GM12872 (cell line): ENCODE measurements at regions not wholly inside any gene's neighbourhood (a gene's known extent, or its start where the extent isn't known, plus 50 kb on each side); places are given as distances from the start of the nearest gene placed in this dataset.
A peak's percentile ranks its signal among the peaks of the same experiment; 100 is the strongest.

ENCODE experiments used
- CTCF ChIP-seq: IDR thresholded peaks from 3 replicates; pipeline ENCODE4 v1.5.1; 2011; ENCODE audit warnings: low read depth, mild to moderate bottlenecking, low read length, moderate library complexity; ENCODE audit not compliant: insufficient read depth

GRCh38 chrY:16645449-16645848, 1234.6 kb downstream of the CDY2B start:
- TF ChIP-seq CTCF = no peak

- no peak for TF ChIP-seq CTCF
Measured at GRCh38 chrY:16644270-16644800, 1235.7 kb downstream of the CDY2B start.

DNA sequence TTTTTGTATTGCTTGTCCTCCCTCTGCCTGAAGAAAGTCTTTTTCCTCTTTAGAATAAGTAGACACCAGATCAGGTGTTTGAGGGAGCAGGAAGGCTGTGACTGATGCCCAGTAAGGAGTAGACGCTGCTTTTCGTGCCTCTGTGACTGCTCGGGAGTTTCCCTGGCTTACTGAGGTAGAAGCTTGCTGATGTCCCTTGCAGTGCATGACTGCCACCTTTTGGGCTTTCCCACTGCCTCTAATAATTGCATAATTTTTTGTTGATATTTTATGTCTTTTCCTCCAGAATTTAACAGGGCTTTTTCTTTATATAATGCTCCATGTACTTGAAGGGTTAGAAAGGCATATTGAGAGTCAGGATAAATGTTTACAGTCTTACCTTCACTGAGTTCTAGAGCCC, 1240.2 kb downstream of the CDY2B start:
- peak; percentile 40; the same call in 1 of the 3 replicates for TF ChIP-seq CTCF

DNA sequence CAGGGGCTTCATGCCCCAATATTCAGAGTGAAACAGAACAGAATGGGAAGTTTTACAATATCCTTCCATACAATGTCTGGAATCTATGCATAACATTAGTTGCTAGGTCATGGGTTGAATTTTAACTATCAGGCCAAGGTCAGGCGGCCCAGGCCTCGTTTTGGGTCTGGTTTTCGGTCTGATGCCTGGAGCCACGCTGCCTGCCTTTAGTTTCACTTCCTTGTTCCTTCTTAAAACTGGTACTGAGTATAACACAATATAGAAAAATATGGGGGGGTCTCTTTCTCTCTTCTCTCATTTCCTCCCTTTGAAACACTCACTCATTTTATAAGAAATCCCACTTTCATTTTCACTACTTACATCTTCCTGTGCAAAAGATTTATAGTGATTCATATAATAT, 1243.8 kb downstream of the CDY2B start:
- no peak for TF ChIP-seq CTCF

DNA sequence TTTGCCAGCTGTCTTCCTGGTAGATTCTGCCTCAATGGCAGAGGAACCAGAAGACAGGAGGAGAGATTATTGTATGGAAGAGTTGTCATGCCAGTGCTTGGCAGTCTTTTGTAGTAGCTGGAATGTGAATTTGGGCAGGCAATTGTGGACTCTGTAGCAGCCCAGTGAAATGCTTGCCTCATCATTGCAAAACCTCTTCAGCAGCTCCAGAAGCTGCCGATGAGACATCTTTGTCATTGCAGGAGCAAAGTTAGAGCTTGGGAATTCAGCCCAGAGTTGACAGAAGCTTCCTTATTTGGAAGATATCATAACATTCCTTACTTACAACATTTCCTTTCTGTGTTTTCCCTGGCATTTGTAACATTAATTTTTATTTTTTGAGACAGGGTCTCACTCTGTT, 1250.9 kb downstream of the CDY2B start:
- TF ChIP-seq CTCF = no peak

- no peak for TF ChIP-seq CTCF
Measured at GRCh38 chrY:16627122-16627521, 1252.9 kb downstream of the CDY2B start.

DNA sequence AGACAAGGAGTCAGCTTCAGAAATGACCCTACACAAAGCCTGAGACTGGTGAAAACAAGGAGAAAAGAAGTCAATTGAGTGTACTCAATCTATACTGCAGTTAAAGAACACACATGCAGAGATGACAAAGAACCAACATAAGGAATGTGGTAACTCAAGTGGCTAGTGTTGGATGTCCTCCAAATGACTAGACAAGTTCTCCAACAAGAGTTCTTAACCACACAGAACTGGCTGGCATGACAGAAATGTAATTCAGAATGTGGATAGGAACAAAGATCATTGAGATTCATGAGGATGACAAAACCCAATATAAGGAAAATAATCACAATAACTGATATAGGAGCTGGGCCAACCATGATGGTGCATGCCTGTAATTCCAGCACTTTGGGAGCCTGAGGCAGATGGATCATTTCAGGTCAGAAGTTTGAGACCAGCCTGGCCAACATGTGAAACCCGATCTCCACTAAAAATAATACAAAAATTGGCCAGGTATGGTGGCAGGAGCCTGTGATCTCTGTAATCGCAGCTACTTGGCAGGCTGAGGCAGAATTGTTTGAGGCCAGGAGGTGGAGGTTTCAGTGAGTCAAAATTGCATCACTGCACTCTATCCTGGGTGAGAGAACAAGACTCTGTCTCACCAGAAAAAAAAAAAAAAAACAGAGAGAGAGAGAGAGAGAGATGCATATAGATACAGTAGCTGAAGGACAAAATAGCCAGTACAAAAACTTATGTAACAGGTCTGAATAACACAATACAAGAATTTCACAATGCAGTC, 1263.6 kb downstream of the CDY2B start:
- no peak for TF ChIP-seq CTCF
